ENCODE measurements at regions not wholly inside any gene's neighbourhood (a gene's known extent, or its start where the extent isn't known, plus 50 kb on each side); places are given as distances from the start of the nearest gene placed in this dataset.

DNA sequence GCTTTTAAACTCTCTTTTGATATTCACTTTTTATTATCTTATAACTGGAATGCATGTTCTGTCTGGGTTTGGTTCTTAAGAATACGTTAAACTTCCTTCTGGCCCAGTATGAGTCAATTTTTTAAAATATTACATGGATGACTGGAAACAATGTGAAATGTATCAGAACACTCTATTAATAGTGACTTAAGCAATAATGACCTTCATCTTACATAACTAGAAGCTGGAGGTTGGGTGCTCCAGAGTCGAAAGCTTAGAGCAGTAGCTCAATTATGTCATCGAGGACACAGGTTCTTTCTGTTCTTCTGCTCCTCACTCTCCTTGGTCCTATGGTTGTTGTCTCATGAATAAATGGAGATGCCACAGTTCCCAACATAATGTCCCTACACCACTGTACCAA lies 91.6 kb upstream of the FOXD3 start:
- H3K27ac Mint-ChIP-seq, result no peak overlapping the region
- no peak for DNase-seq (ENCODE audit: low spot score in 2 of 2, unreplicated experiment in 2 of 2)
- no peaks in the 10 kb centered on the region for H3K4me1 Mint-ChIP-seq
- no peak for TF ChIP-seq CTCF (IDR thresholded peaks at IDR 0.05; ENCODE audit: unreplicated experiment)
- no peak overlapping the region for H3K4me3 Mint-ChIP-seq
- H3K27me3 Mint-ChIP-seq (ENCODE audit: low read depth), result peaks cover 2% of the 10 kb centered on the region
- peaks cover 19% of the 10 kb centered on the region for H3K9me3 Mint-ChIP-seq
- peaks cover 2% of the 10 kb centered on the region for H3K36me3 Mint-ChIP-seq

DNA sequence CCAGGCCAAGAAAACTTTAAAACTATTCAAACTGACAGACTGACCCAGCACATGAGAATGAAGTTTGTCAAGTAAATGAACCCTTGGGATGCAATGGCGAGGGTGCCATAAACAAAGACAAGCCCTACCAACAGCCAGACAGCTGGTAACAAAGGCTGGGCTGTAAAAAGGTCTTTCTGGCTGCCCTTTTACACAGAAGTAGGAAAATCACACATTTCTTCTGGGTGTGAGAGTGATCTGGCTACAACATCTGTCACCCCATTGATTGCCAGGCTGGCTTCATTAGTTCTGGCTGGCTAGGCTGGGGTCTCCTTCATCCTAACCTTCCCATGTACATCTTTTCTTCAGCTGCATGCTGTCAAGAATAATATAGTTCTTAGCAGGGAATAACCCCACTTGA lies 83.6 kb upstream of the FOXD3 start:
- H3K27ac Mint-ChIP-seq, result no peak overlapping the region
- peaks cover 1% of the 10 kb centered on the region for H3K27me3 Mint-ChIP-seq (ENCODE audit: low read depth)
- no peaks in the 10 kb centered on the region for H3K36me3 Mint-ChIP-seq
- no peaks in the 10 kb centered on the region for H3K4me1 Mint-ChIP-seq
- TF ChIP-seq CTCF (IDR thresholded peaks at IDR 0.05; ENCODE audit: unreplicated experiment), result no peak
- no peak for DNase-seq (ENCODE audit: low spot score in 2 of 2, unreplicated experiment in 2 of 2)
- H3K4me3 Mint-ChIP-seq, result no peak overlapping the region
- H3K9me3 Mint-ChIP-seq, result peaks cover 12% of the 10 kb centered on the region

- TF ChIP-seq CTCF (IDR thresholded peaks at IDR 0.05; ENCODE audit: unreplicated experiment), result no peak
- H3K4me3 Mint-ChIP-seq, result no peak overlapping the region
- DNase-seq (ENCODE audit: low spot score in 2 of 2, unreplicated experiment in 2 of 2), result no peak
- peaks cover 5% of the 10 kb centered on the region for H3K9me3 Mint-ChIP-seq
- no peak overlapping the region for H3K27ac Mint-ChIP-seq
- no peaks in the 10 kb centered on the region for H3K27me3 Mint-ChIP-seq (ENCODE audit: low read depth)
- H3K4me1 Mint-ChIP-seq, result no peaks in the 10 kb centered on the region
- H3K36me3 Mint-ChIP-seq, result no peaks in the 10 kb centered on the region
Measured at GRCh38 chr1:63245186-63245585, 77.2 kb upstream of the FOXD3 start.

DNA sequence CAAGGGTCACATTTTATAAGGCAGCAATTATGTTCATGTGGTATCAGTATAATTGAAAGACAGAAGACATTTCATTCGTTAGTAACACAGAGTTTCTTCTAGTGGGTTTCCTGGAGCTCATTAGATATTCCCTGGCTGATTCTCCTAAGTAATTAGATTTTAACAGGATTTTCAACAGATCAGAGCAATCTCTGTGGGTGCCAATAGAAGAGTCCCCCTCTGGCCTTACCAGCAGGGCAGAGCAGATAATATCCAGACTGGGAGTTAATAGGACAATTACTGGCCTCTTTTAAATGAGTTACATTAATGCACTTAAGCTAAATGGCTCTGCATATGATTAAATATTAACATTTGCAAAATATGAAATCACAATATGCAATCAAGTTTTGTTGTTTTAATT lies 74.2 kb upstream of the FOXD3 start:
- Mint-ChIP-seq H3K4me3 (no peak overlapping the region), H3K9me3 (peaks cover 5% of the 10 kb centered on the region), H3K27ac (no peak overlapping the region), H3K4me1 (no peaks in the 10 kb centered on the region), H3K27me3 (ENCODE audit: low read depth) (no peaks in the 10 kb centered on the region), H3K36me3 (no peaks in the 10 kb centered on the region)
- DNase-seq (ENCODE audit: low spot score in 2 of 2, unreplicated experiment in 2 of 2), result no peak
- TF ChIP-seq CTCF (IDR thresholded peaks at IDR 0.05; ENCODE audit: unreplicated experiment), result no peak

GRCh38 chr1:63255153-63255552 lies 67.2 kb upstream of the FOXD3 start:
- Mint-ChIP-seq H3K27me3 (ENCODE audit: low read depth) (peaks cover 7% of the 10 kb centered on the region), H3K4me1 (no peaks in the 10 kb centered on the region), H3K36me3 (no peaks in the 10 kb centered on the region), H3K9me3 (no peaks in the 10 kb centered on the region), H3K4me3 (no peak overlapping the region), H3K27ac (no peak overlapping the region)
- TF ChIP-seq CTCF (IDR thresholded peaks at IDR 0.05; ENCODE audit: unreplicated experiment), result no peak
- no peak for DNase-seq (ENCODE audit: low spot score in 2 of 2, unreplicated experiment in 2 of 2)

Measured in mesothelial cell of epicardium (in vitro differentiated cells).